K562 (cell line): ENCODE measurements at regions not wholly inside any gene's neighbourhood (a gene's known extent, or its start where the extent isn't known, plus 50 kb on each side); places are given as distances from the start of the nearest gene placed in this dataset.

ENCODE experiments used
- ARID3A ChIP-seq: IDR thresholded peaks from 2 replicates; pipeline ENCODE4 v1.6.1; 2012; ENCODE audit warnings: low read depth, low read length, improper control_type of control experiment, borderline replicate concordance
- ESRRB ChIP-seq: fragments of 250-450 bp; sonication (Bioruptor Pico); IDR thresholded peaks from 2 replicates; pipeline ENCODE4 v1.5.0; 2020; ENCODE audit warnings: mild to moderate bottlenecking, moderate library complexity, borderline replicate concordance
- FOXJ3 ChIP-seq: sonication (generic); formaldehyde crosslinking; IDR thresholded peaks from 2 replicates; pipeline ENCODE4 v1.4.0; 2020; ENCODE audit warnings: mild to moderate bottlenecking, missing genetic modification reagents
- HNRNPH1 ChIP-seq: fragments of 200-400 bp; formaldehyde crosslinking; optimal IDR thresholded peaks from 2 replicates; pipeline ENCODE3; 2017; ENCODE audit warnings: low read depth, mild to moderate bottlenecking, low read length, moderate library complexity
- PTBP1 ChIP-seq: fragments of 200-400 bp; formaldehyde crosslinking; IDR thresholded peaks from 2 replicates; pipeline ENCODE4 v1.6.1; 2017; ENCODE audit warnings: low read depth, low read length
- RAD21 ChIP-seq, 2 experiments: fragments of 250-450 bp in 1 of 2; fragments of 450-650 bp in 1 of 2; sonication (Bioruptor Pico) in 1 of 2; formaldehyde crosslinking in 1 of 2; IDR thresholded peaks in 1 of 2; conservative IDR thresholded peaks in 1 of 2; 2 replicates each; pipeline versions ENCODE4 v1.4.0 to v1.8.0; 2020 to 2022; ENCODE audit warnings: mild to moderate bottlenecking in 2 of 2, moderate library complexity in 1 of 2
- SMARCC2 ChIP-seq: fragments of 450-650 bp; IDR thresholded peaks from 2 replicates; pipeline ENCODE4 v1.6.1; 2017; ENCODE audit warnings: antibody characterized with exemption, moderate library complexity, mild to moderate bottlenecking, low read depth
- YY1 ChIP-seq, 3 experiments: IDR thresholded peaks; 2 replicates each; pipeline ENCODE4 v1.6.1; 2011; ENCODE audit warnings: low read length in 2 of 3, mild to moderate bottlenecking in 2 of 3, moderate library complexity in 2 of 3, borderline replicate concordance in 1 of 3, control low read depth in 1 of 3, low read depth in 1 of 3; ENCODE audit not compliant: insufficient read depth in 3 of 3, insufficient replicate concordance in 2 of 3, control insufficient read depth in 1 of 3, insufficient read length in 1 of 3; ENCODE audit errors: extremely low read depth in 1 of 3
- ZNF830 ChIP-seq: fragments of 250-450 bp; sonication (Bioruptor Pico); IDR thresholded peaks from 2 replicates; pipeline ENCODE4 v1.5.0; 2021; ENCODE audit warnings: mild to moderate bottlenecking

- TF ChIP-seq SMARCC2: no peak
- no peak for TF ChIP-seq ZNF830 (CRISPR knock-in tag)
- TF ChIP-seq RAD21 (CRISPR knock-in tag; conservative IDR thresholded peaks at IDR 0.05 in 1 of 2, IDR thresholded peaks at IDR 0.05 in 1 of 2): no peak
- TF ChIP-seq PTBP1: no peak
- no peak for TF ChIP-seq FOXJ3 (CRISPR knock-in tag)
- no peak for TF ChIP-seq YY1 (IDR thresholded peaks at IDR 0.05; ENCODE audit: borderline replicate concordance in 1 of 3, control insufficient read depth in 1 of 3, extremely low read depth in 1 of 3, insufficient read depth in 3 of 3, insufficient read length in 1 of 3, insufficient replicate concordance in 2 of 3, low read depth in 1 of 3, low read length in 2 of 3)
- TF ChIP-seq HNRNPH1: no peak
- TF ChIP-seq ARID3A: no peak
- no peak for TF ChIP-seq ESRRB (CRISPR knock-in tag)
Observed at GRCh38 chr20:19823971-19824370, 65.9 kb downstream of the RIN2 start.
